GM18507 (cell line): ENCODE measurements at regions not wholly inside any gene's neighbourhood (a gene's known extent, or its start where the extent isn't known, plus 50 kb on each side); places are given as distances from the start of the nearest gene placed in this dataset.
"Not testable (repeated sequence)": the region's sequence is repeated elsewhere in the genome, so short reads cannot be mapped to it uniquely, and the experiment has no call there.

Experiments used
- DNase-seq: peaks from one replicate; pipeline ENCODE4 v3.0.0; 2011; ENCODE audit warnings: low read depth; ENCODE audit not compliant: insufficient read length; ENCODE audit errors: extremely low spot score
- FAIRE-seq: peaks from 2 replicates; lab custom pipeline; 2011; peaks lifted over from hg19 to GRCh38; lab: Jason Lieb, UNC

- no peak for DNase-seq
- FAIRE-seq, result no peak
These were observed 582.8 kb upstream of the CPEB2 start for GRCh38 chr4:14419516-14419915.

- FAIRE-seq, result not testable (repeated sequence)
These were observed 576.0 kb upstream of the CPEB2 start for GRCh38 chr4:14426297-14426696.

GRCh38 chr4:14428125-14428524 lies 574.2 kb upstream of the CPEB2 start:
- no peak for FAIRE-seq

More at GRCh38 chr4:14426297-14426696, 576.0 kb upstream of the CPEB2 start:
- DNase-seq, result not testable (repeated sequence)

GRCh38 chr4:14431155-14432134 lies 570.8 kb upstream of the CPEB2 start:
- peak; percentile 9 for FAIRE-seq
- DNase-seq, result no peak

More at GRCh38 chr4:14428125-14428524, 574.2 kb upstream of the CPEB2 start:
- no peak for DNase-seq

- DNase-seq, result no peak
- no peak for FAIRE-seq
These were observed 567.8 kb upstream of the CPEB2 start for GRCh38 chr4:14434483-14434882.

- DNase-seq, result no peak
- FAIRE-seq, result no peak
These were observed 567.4 kb upstream of the CPEB2 start for GRCh38 chr4:14434916-14435315.

GRCh38 chr4:14441561-14441960 lies 560.7 kb upstream of the CPEB2 start:
- FAIRE-seq (no peak), DNase-seq (no peak)

GRCh38 chr4:14445882-14446281 lies 556.4 kb upstream of the CPEB2 start:
- DNase-seq (no peak), FAIRE-seq (no peak)

GRCh38 chr4:14446311-14446710 lies 556.0 kb upstream of the CPEB2 start:
- no peak for FAIRE-seq

GRCh38 chr4:14446904-14447303 lies 555.4 kb upstream of the CPEB2 start:
- DNase-seq, result no peak
- no peak for FAIRE-seq

More at GRCh38 chr4:14446311-14446710, 556.0 kb upstream of the CPEB2 start:
- no peak for DNase-seq

GRCh38 chr4:14449308-14449707 lies 553.0 kb upstream of the CPEB2 start:
- DNase-seq (no peak), FAIRE-seq (no peak)

GRCh38 chr4:14452001-14452400 lies 550.3 kb upstream of the CPEB2 start:
- no peak for DNase-seq

GRCh38 chr4:14452764-14453163 lies 549.5 kb upstream of the CPEB2 start:
- DNase-seq, result no peak
- no peak for FAIRE-seq

More at GRCh38 chr4:14452001-14452400, 550.3 kb upstream of the CPEB2 start:
- FAIRE-seq, result no peak

- DNase-seq, result no peak
- no peak for FAIRE-seq
These were observed 543.8 kb upstream of the CPEB2 start for GRCh38 chr4:14458463-14458862.

- FAIRE-seq (no peak), DNase-seq (no peak)
These were observed 537.2 kb upstream of the CPEB2 start for GRCh38 chr4:14465057-14465456.

- DNase-seq (no peak), FAIRE-seq (no peak)
These were observed 536.8 kb upstream of the CPEB2 start for GRCh38 chr4:14465507-14465906.

GRCh38 chr4:14478504-14478903 lies 523.8 kb upstream of the CPEB2 start:
- no peak for FAIRE-seq
- DNase-seq, result no peak

GRCh38 chr4:14496408-14496807 lies 505.9 kb upstream of the CPEB2 start:
- DNase-seq (no peak), FAIRE-seq (no peak)

GRCh38 chr4:14496969-14497368 lies 505.3 kb upstream of the CPEB2 start:
- no peak for DNase-seq
- no peak for FAIRE-seq

GRCh38 chr4:14504162-14504561 lies 498.1 kb upstream of the CPEB2 start:
- DNase-seq (no peak), FAIRE-seq (no peak)

- DNase-seq, result no peak
- no peak for FAIRE-seq
These were observed 488.8 kb upstream of the CPEB2 start for GRCh38 chr4:14513471-14513870.
